GM06990 (cell line): ENCODE measurements at regions not wholly inside any gene's neighbourhood (a gene's known extent, or its start where the extent isn't known, plus 50 kb on each side); places are given as distances from the start of the nearest gene placed in this dataset.

Source experiments
- DNase-seq: peaks from one replicate; pipeline ENCODE4 v3.0.0-alpha.2; 2011; ENCODE audit not compliant: insufficient read length; ENCODE audit errors: extremely low read depth
- H3K27me3 ChIP-seq: replicated peaks from 2 replicates; pipeline ENCODE4 v1.6.0; 2011; ENCODE audit warnings: low read length; ENCODE audit not compliant: control insufficient read depth, insufficient read depth
- H3K36me3 ChIP-seq: 2 replicates; pipeline ENCODE4 v1.5.1; 2011; ENCODE audit warnings: low read length; ENCODE audit not compliant: control insufficient read depth, insufficient read depth
- H3K4me3 ChIP-seq: replicated peaks from 2 replicates; pipeline ENCODE4 v1.5.1; 2011; ENCODE audit warnings: low read depth, mild to moderate bottlenecking, control low read depth, low read length
- CTCF ChIP-seq: IDR thresholded peaks from 2 replicates; pipeline ENCODE4 v1.5.1; 2011; ENCODE audit warnings: low read length, control low read depth, mild to moderate bottlenecking, inconsistent platforms; ENCODE audit not compliant: insufficient read depth, poor library complexity, severe bottlenecking

- peak; percentile 64 for TF ChIP-seq CTCF
- Histone ChIP-seq H3K4me3 (no peak overlapping the region), H3K27me3 (no peaks in the 10 kb centered on the region), H3K36me3 (no peaks in the 10 kb centered on the region)
- DNase-seq, result no peak
Observed at GRCh38 chr16:19980632-19981265, 92.9 kb downstream of the GPR139 start.

DNA sequence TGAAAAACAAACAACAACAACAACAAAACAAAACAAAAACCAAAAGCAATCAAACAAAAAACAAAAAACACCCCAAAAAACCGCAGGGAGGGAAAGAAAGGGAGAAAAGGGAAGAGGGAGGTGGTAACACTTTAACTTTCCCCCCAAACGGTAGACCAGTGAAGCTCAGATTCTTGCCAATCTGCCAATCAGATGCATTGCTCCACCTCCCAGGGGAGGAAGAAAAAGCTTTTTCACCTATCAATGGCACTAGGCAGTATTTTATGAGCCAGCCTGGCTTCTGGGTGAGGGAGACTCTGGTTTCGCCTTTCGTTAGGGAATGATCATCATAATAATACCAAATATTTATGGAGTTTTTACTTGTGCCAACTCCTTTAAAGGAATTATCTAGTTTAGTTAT, 94.1 kb downstream of the GPR139 start:
- TF ChIP-seq CTCF, result no peak
- Histone ChIP-seq H3K36me3 (no peaks in the 10 kb centered on the region), H3K4me3 (no peak overlapping the region), H3K27me3 (no peaks in the 10 kb centered on the region)
- DNase-seq, result no peak

DNA sequence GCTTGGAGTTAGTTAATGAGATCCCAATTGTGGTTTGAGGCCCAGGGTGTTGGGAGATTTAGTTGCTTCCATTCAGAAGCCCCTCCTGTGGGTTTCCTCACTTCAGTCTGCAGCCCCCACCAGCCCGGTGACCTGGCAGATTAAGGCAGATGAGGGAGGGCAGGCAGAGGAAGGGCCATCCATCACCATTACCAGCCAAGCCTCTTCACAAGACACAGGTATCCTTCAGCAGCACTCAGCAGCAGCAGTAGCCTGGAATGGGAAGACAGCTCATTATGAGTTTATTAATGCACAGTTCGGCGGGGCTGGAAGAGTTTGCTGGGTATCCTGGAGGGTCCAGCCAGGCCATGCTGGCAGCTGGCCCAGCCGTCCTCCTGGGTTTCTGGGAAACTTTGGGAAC, 90.0 kb upstream of the GPRC5B start:
- no peaks in the 10 kb centered on the region for H3K36me3 ChIP-seq
- H3K4me3 ChIP-seq, result no peak overlapping the region
- no peaks in the 10 kb centered on the region for H3K27me3 ChIP-seq
- TF ChIP-seq CTCF, result no peak
- no peak for DNase-seq

DNA sequence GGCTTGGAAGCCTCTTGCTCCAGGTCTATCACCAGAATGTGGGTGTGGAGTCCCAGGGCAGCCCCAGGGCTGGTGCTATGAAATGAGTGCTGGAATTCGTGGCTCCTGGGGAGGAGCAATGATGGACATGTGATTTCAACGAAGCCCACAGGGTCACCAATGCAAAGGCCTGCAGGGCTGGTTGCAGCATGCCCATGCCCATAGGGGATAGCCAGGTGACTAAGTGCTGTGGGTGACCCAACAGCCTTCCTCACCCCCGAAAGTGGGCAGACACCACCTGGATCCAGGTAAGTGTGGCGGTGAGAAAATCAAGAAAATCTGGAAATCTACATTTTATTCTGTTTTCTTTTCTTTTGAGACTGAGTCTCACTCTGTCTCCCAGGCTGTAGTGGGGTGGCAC, 87.5 kb upstream of the GPRC5B start:
- H3K36me3 ChIP-seq, result no peaks in the 10 kb centered on the region
- TF ChIP-seq CTCF, result no peak
- no peaks in the 10 kb centered on the region for H3K27me3 ChIP-seq
- DNase-seq, result no peak
- H3K4me3 ChIP-seq, result no peak overlapping the region

DNA sequence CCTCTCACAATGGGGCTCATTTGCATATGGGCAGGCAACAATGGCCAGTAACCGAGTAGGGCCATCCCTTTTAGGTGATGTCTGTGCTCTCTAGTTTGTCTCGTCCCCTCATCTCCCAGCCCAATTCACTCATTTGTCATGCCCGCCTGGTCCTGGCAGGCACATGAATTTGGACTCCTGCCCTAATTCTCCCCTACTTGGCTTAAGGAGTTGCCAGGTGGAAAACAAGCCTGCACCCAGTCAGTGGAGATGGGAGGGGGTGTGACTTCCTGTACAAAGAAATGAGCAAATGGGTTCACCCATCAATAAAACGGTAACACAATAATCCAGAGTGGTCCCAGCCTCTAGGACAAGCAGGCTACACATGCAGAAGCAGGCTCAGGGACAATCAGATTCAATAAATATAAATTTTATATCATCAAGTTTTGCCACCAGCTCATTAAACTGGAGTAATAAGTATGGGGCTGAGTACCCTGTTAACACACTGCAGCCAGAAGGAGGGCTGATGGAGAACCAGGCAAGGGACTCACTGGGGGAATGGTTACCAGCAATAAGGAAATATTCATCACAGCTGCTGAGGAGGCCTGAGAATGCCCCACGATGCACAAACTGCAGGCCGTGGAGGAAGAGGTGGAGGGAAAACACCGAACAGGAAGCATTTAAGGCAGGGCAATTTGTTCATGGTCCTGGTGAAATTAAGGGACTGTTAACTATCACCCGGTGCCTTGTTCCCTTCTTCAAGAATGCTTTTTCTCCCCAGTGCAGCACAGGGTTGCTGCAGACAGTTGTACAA, 84.4 kb upstream of the GPRC5B start:
- H3K36me3 ChIP-seq, result no peaks in the 10 kb centered on the region
- no peaks in the 10 kb centered on the region for H3K27me3 ChIP-seq
- H3K4me3 ChIP-seq, result no peak overlapping the region
- no peak for TF ChIP-seq CTCF
- DNase-seq, result no peak
